ENCODE measurements at regions not wholly inside any gene's neighbourhood (a gene's known extent, or its start where the extent isn't known, plus 50 kb on each side); places are given as distances from the start of the nearest gene placed in this dataset.

- peak; percentile 30 to 38 for DNase-seq
Measured at GRCh38 chr7:25968205-25968993, 183.6 kb upstream of the NFE2L3 start.

GRCh38 chr7:25970356-25970755 lies 181.6 kb upstream of the NFE2L3 start:
- no peak for DNase-seq

GRCh38 chr7:25970911-25971310 lies 181.1 kb upstream of the NFE2L3 start:
- no peak for DNase-seq

- DNase-seq: no peak
Measured at GRCh38 chr7:25976630-25977029, 175.4 kb upstream of the NFE2L3 start.

- DNase-seq: no peak
Measured at GRCh38 chr7:25978466-25978865, 173.5 kb upstream of the NFE2L3 start.

GRCh38 chr7:25979605-25980004 lies 172.4 kb upstream of the NFE2L3 start:
- no peak for DNase-seq

GRCh38 chr7:25982684-25983083 lies 169.3 kb upstream of the NFE2L3 start:
- no peak for DNase-seq

- no peak for DNase-seq
Measured at GRCh38 chr7:25985196-25985595, 166.8 kb upstream of the NFE2L3 start.

GRCh38 chr7:25988640-25989039 lies 163.4 kb upstream of the NFE2L3 start:
- no peak for DNase-seq

GRCh38 chr7:25989140-25989705 lies 162.8 kb upstream of the NFE2L3 start:
- DNase-seq: no peak

- DNase-seq: peak in 1 of 2 donors; percentile 21
Measured at GRCh38 chr7:25994433-25994994, 157.5 kb upstream of the NFE2L3 start.

GRCh38 chr7:25995216-25995615 lies 156.8 kb upstream of the NFE2L3 start:
- no peak for DNase-seq

GRCh38 chr7:25996006-25996408 lies 156.0 kb upstream of the NFE2L3 start:
- DNase-seq: no peak

GRCh38 chr7:25998499-25998898 lies 153.5 kb upstream of the NFE2L3 start:
- no peak for DNase-seq

GRCh38 chr7:26000841-26001240 lies 151.2 kb upstream of the NFE2L3 start:
- DNase-seq: no peak

- DNase-seq: no peak
Measured at GRCh38 chr7:26001662-26002244, 150.2 kb upstream of the NFE2L3 start.

GRCh38 chr7:26005683-26006410 lies 146.2 kb upstream of the NFE2L3 start:
- DNase-seq: no peak

GRCh38 chr7:26006426-26006825 lies 145.6 kb upstream of the NFE2L3 start:
- no peak for DNase-seq

GRCh38 chr7:26007510-26007909 lies 144.5 kb upstream of the NFE2L3 start:
- no peak for DNase-seq

GRCh38 chr7:26008428-26008827 lies 143.6 kb upstream of the NFE2L3 start:
- no peak for DNase-seq

- DNase-seq: no peak
Measured at GRCh38 chr7:26011039-26011696, 140.8 kb upstream of the NFE2L3 start.

- no peak for DNase-seq
Measured at GRCh38 chr7:26013551-26014083, 138.4 kb upstream of the NFE2L3 start.
